Endodermal cell (in vitro differentiated cells): ENCODE measurements at regions not wholly inside any gene's neighbourhood (a gene's known extent, or its start where the extent isn't known, plus 50 kb on each side); places are given as distances from the start of the nearest gene placed in this dataset.

ENCODE experiments used
- DNase-seq: peaks from one replicate; pipeline ENCODE4 v3.0.0-alpha.2; 2017
- H3K27ac ChIP-seq: 2 replicates; pipeline ENCODE4 v1.5.1; 2013; ENCODE audit warnings: mild to moderate bottlenecking, low read depth, low read length, moderate library complexity
- H3K27me3 ChIP-seq: 2 replicates; pipeline ENCODE4 v1.6.1; 2013; ENCODE audit warnings: mild to moderate bottlenecking, low read length, moderate library complexity; ENCODE audit not compliant: insufficient read depth, control insufficient read depth, poor library complexity, severe bottlenecking
- H3K36me3 ChIP-seq: 2 replicates; pipeline ENCODE4 v1.7.0; 2013; ENCODE audit warnings: mild to moderate bottlenecking, low read length, moderate library complexity; ENCODE audit not compliant: control insufficient read depth, insufficient read depth
- H3K4me1 ChIP-seq: one replicate; pipeline ENCODE4 v1.7.0; 2013; ENCODE audit warnings: low read length; ENCODE audit not compliant: control insufficient read depth, insufficient read depth
- H3K4me3 ChIP-seq: 2 replicates; pipeline ENCODE4 v1.5.1; 2013; ENCODE audit warnings: mild to moderate bottlenecking, low read length, moderate library complexity
- H3K9ac ChIP-seq: 2 replicates; pipeline ENCODE4 v1.6.1; 2013; ENCODE audit warnings: mild to moderate bottlenecking, low read length, moderate library complexity; ENCODE audit not compliant: poor library complexity, severe bottlenecking; ENCODE audit errors: extremely low read depth
- H3K9me3 ChIP-seq: 2 replicates; pipeline ENCODE4 v1.6.1; 2013; ENCODE audit warnings: mild to moderate bottlenecking, low read length, moderate library complexity; ENCODE audit not compliant: control insufficient read depth
- H3K27ac Mint-ChIP-seq: 2 replicates; pipeline ENCODE4 v1.8.0; 2020; ENCODE audit warnings: mixed read lengths
- H3K27me3 Mint-ChIP-seq: 2 replicates; pipeline ENCODE4 v1.8.0; 2021; ENCODE audit warnings: mild to moderate bottlenecking, mixed read lengths; ENCODE audit not compliant: insufficient read depth
- H3K36me3 Mint-ChIP-seq: 2 replicates; pipeline ENCODE4 v1.8.0; 2020; ENCODE audit warnings: low read depth, mixed read lengths
- H3K4me1 Mint-ChIP-seq: 2 replicates; pipeline ENCODE4 v1.8.0; 2020; ENCODE audit warnings: mixed read lengths
- H3K4me3 Mint-ChIP-seq: 2 replicates; pipeline ENCODE4 v1.8.0; 2020; ENCODE audit warnings: mild to moderate bottlenecking, moderate library complexity, mixed read lengths
- H3K9me3 Mint-ChIP-seq: 2 replicates; pipeline ENCODE4 v1.8.0; 2020; ENCODE audit warnings: mild to moderate bottlenecking, mixed read lengths
- CTCF ChIP-seq: fragments of 200-600 bp; sonication (generic); conservative IDR thresholded peaks from 2 replicates; pipeline ENCODE4 v1.5.0; 2021; ENCODE audit warnings: antibody characterized with exemption, mild to moderate bottlenecking
- WGBS, 2 experiments: methylation state at CpG; one replicate each; pipeline versions ENCODE4 v1.1.5 to v1.1.7; 2013; ENCODE audit warnings: missing lambda C conversion rate in 2 of 2, mixed read lengths in 1 of 2; ENCODE audit not compliant: insufficient coverage in 1 of 2, insufficient read length in 1 of 2; 5-methylcytosine and 5-hydroxymethylcytosine counted together

GRCh38 chr18:24826605-24827004 is 366.2 kb downstream of the HRH4 start:
- no peaks in the 10 kb centered on the region for H3K9me3 Mint-ChIP-seq
- no peaks in the 10 kb centered on the region for H3K36me3 Mint-ChIP-seq
- 64 to 75% methylated on average over 2 of the region's 2 CpGs for WGBS, 2 experiments
- peaks cover 5% of the 10 kb centered on the region for H3K4me1 Mint-ChIP-seq
- Histone ChIP-seq H3K4me1 (peaks cover 1% of the 10 kb centered on the region), H3K27me3 (no peaks in the 10 kb centered on the region), H3K27ac (no peak overlapping the region), H3K9me3 (no peaks in the 10 kb centered on the region), H3K9ac (no peak overlapping the region), H3K4me3 (no peak overlapping the region), H3K36me3 (no peaks in the 10 kb centered on the region)
- no peak overlapping the region for H3K4me3 Mint-ChIP-seq
- no peak for DNase-seq
- no peaks in the 10 kb centered on the region for H3K27me3 Mint-ChIP-seq
- no peak overlapping the region for H3K27ac Mint-ChIP-seq
- TF ChIP-seq CTCF: no peak

- Histone ChIP-seq H3K9me3 (no peaks in the 10 kb centered on the region), H3K4me3 (no peak overlapping the region), H3K27ac (no peak overlapping the region), H3K9ac (no peak overlapping the region), H3K36me3 (no peaks in the 10 kb centered on the region), H3K27me3 (no peaks in the 10 kb centered on the region), H3K4me1 (peaks cover 3% of the 10 kb centered on the region)
- no peak overlapping the region for H3K4me3 Mint-ChIP-seq
- H3K36me3 Mint-ChIP-seq: no peaks in the 10 kb centered on the region
- H3K4me1 Mint-ChIP-seq: peaks cover 5% of the 10 kb centered on the region
- DNase-seq: no peak
- no peaks in the 10 kb centered on the region for H3K9me3 Mint-ChIP-seq
- TF ChIP-seq CTCF: no peak
- H3K27ac Mint-ChIP-seq: no peak overlapping the region
- WGBS, 2 experiments: 92% methylated on average over 1 of the region's 1 CpG; no CpG with 5 or more reads in 1 of the 2 experiments
- no peaks in the 10 kb centered on the region for H3K27me3 Mint-ChIP-seq
Observed at GRCh38 chr18:24827501-24827900, 367.1 kb downstream of the HRH4 start.

- peaks cover 3% of the 10 kb centered on the region for H3K4me1 ChIP-seq
Observed at GRCh38 chr18:24831081-24831480, 370.6 kb downstream of the HRH4 start.

More at GRCh38 chr18:24831081-24831480, 370.6 kb downstream of the HRH4 start:
- Mint-ChIP-seq H3K27ac (no peak overlapping the region), H3K9me3 (peaks cover 3% of the 10 kb centered on the region), H3K36me3 (no peaks in the 10 kb centered on the region), H3K27me3 (peaks cover 11% of the 10 kb centered on the region), H3K4me1 (peaks cover 5% of the 10 kb centered on the region), H3K4me3 (no peak overlapping the region)
- H3K4me3 ChIP-seq: no peak overlapping the region
- H3K9me3 ChIP-seq: no peaks in the 10 kb centered on the region
- no peak overlapping the region for H3K27ac ChIP-seq
- TF ChIP-seq CTCF: no peak
- 93 to 95% methylated on average over 6 of the region's 6 CpGs for WGBS, 2 experiments
- peaks cover 8% of the 10 kb centered on the region for H3K27me3 ChIP-seq
- no peaks in the 10 kb centered on the region for H3K36me3 ChIP-seq
- no peak for DNase-seq
- no peak overlapping the region for H3K9ac ChIP-seq
